ENCODE measurements at regions not wholly inside any gene's neighbourhood (a gene's known extent, or its start where the extent isn't known, plus 50 kb on each side); places are given as distances from the start of the nearest gene placed in this dataset.
A peak's percentile ranks its signal among the peaks of the same experiment; 100 is the strongest.

DNA sequence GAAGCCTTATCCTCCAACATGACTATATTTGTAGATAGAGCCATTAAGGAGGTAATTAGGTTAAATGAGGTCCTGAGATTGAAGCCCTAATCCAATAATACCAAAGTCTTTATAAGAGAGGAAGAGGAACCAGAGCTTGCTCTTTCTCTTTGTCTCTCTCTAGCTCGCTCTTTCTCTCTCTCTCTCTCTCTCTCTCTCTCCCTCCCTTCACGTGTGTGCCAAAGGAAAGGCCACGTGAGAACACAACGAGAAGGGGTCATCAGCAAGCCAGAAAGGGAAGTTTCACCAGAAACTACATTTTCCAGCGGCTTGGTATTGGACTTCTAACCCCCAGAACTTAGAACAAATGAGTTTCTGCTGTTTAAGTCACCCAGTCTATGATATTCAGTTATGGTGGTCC is 1540.5 kb downstream of the C4orf33 start:
- H3K4me2 ChIP-seq (ENCODE audit: low read length): no peak overlapping the region
- H3K27ac ChIP-seq (ENCODE audit: low read length): no peak overlapping the region
- H3K79me2 ChIP-seq (replicated peaks; ENCODE audit: insufficient read depth, low read length): no peaks in the 10 kb centered on the region
- H4K20me1 ChIP-seq (ENCODE audit: insufficient read depth): no peaks in the 10 kb centered on the region
- H3K9me2 ChIP-seq (ENCODE audit: insufficient read depth, low read length): no peaks in the 10 kb centered on the region
- H3K9me3 ChIP-seq (ENCODE audit: low read length): no peaks in the 10 kb centered on the region
- TF ChIP-seq, protein P1, sequence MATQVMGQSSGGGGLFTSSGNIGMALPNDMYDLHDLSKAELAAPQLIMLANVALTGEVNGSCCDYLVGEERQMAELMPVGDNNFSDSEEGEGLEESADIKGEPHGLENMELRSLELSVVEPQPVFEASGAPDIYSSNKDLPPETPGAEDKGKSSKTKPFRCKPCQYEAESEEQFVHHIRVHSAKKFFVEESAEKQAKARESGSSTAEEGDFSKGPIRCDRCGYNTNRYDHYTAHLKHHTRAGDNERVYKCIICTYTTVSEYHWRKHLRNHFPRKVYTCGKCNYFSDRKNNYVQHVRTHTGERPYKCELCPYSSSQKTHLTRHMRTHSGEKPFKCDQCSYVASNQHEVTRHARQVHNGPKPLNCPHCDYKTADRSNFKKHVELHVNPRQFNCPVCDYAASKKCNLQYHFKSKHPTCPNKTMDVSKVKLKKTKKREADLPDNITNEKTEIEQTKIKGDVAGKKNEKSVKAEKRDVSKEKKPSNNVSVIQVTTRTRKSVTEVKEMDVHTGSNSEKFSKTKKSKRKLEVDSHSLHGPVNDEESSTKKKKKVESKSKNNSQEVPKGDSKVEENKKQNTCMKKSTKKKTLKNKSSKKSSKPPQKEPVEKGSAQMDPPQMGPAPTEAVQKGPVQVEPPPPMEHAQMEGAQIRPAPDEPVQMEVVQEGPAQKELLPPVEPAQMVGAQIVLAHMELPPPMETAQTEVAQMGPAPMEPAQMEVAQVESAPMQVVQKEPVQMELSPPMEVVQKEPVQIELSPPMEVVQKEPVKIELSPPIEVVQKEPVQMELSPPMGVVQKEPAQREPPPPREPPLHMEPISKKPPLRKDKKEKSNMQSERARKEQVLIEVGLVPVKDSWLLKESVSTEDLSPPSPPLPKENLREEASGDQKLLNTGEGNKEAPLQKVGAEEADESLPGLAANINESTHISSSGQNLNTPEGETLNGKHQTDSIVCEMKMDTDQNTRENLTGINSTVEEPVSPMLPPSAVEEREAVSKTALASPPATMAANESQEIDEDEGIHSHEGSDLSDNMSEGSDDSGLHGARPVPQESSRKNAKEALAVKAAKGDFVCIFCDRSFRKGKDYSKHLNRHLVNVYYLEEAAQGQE (IDR thresholded peaks at IDR 0.05; ENCODE audit: borderline replicate concordance): no peak
- TF ChIP-seq RAD21 (conservative IDR thresholded peaks at IDR 0.05): no peak
- TF ChIP-seq EP300 (conservative IDR thresholded peaks at IDR 0.05; ENCODE audit: poor library complexity, severe bottlenecking): no peak
- TF ChIP-seq SMC3 (conservative IDR thresholded peaks at IDR 0.05; ENCODE audit: poor library complexity): no peak
- no peak for TF ChIP-seq POLR2AphosphoS5 (IDR thresholded peaks at IDR 0.05)
- TF ChIP-seq CTCF (IDR thresholded peaks at IDR 0.05; ENCODE audit: poor library complexity, severe bottlenecking): no peak
- no peak for TF ChIP-seq TAF1 (IDR thresholded peaks at IDR 0.05; ENCODE audit: low read depth)
- H3K27me3 ChIP-seq (ENCODE audit: insufficient read depth, low read depth, low read length): no peaks in the 10 kb centered on the region
- H3K9ac ChIP-seq (ENCODE audit: low read length): no peak overlapping the region
- no peaks in the 10 kb centered on the region for H3K36me3 ChIP-seq (ENCODE audit: insufficient read depth, low read length)
- no peaks in the 10 kb centered on the region for H3F3A ChIP-seq (ENCODE audit: insufficient read depth, low read length, poor library complexity, severe bottlenecking)
- H3K4me3 ChIP-seq (ENCODE audit: low read length): no peak overlapping the region
- H2AFZ ChIP-seq (ENCODE audit: low read depth, low read length): no peak overlapping the region

- H3K36me3 ChIP-seq (ENCODE audit: insufficient read depth, low read length): no peaks in the 10 kb centered on the region
- no peaks in the 10 kb centered on the region for H3K9me2 ChIP-seq (ENCODE audit: insufficient read depth, low read length)
- H2AFZ ChIP-seq (ENCODE audit: low read depth, low read length): no peak overlapping the region
- no peak for TF ChIP-seq MXI1 (conservative IDR thresholded peaks at IDR 0.05; ENCODE audit: poor library complexity, severe bottlenecking)
- TF ChIP-seq POLR2AphosphoS5 (IDR thresholded peaks at IDR 0.05): peak; percentile 74
- TF ChIP-seq EP300 (conservative IDR thresholded peaks at IDR 0.05; ENCODE audit: poor library complexity, severe bottlenecking): peak; percentile 92
- H3K4me2 ChIP-seq (ENCODE audit: low read length): no peak overlapping the region
- H3K79me2 ChIP-seq (replicated peaks; ENCODE audit: insufficient read depth, low read length): no peaks in the 10 kb centered on the region
- H4K20me1 ChIP-seq (ENCODE audit: insufficient read depth): no peaks in the 10 kb centered on the region
- H3K27ac ChIP-seq (ENCODE audit: low read length): peak overlapping the region; percentile 40
- H3K4me3 ChIP-seq (ENCODE audit: low read length): no peak overlapping the region
- H3K9me3 ChIP-seq (ENCODE audit: low read length): no peaks in the 10 kb centered on the region
- H3F3A ChIP-seq (ENCODE audit: insufficient read depth, low read length, poor library complexity, severe bottlenecking): no peaks in the 10 kb centered on the region
- no peaks in the 10 kb centered on the region for H3K27me3 ChIP-seq (ENCODE audit: insufficient read depth, low read depth, low read length)
- H3K9ac ChIP-seq (ENCODE audit: low read length): no peak overlapping the region
Observed at GRCh38 chr4:130640592-130640991, 1544.6 kb downstream of the C4orf33 start.

GRCh38 chr4:130646886-130647285 is 1550.9 kb downstream of the C4orf33 start:
- Histone ChIP-seq H2AFZ (ENCODE audit: low read depth, low read length) (no peak overlapping the region), H4K20me1 (ENCODE audit: insufficient read depth) (no peaks in the 10 kb centered on the region), H3F3A (ENCODE audit: insufficient read depth, low read length, poor library complexity, severe bottlenecking) (no peaks in the 10 kb centered on the region), H3K27ac (ENCODE audit: low read length) (no peak overlapping the region), H3K4me2 (ENCODE audit: low read length) (no peak overlapping the region), H3K9me2 (ENCODE audit: insufficient read depth, low read length) (no peaks in the 10 kb centered on the region), H3K79me2 (replicated peaks; ENCODE audit: insufficient read depth, low read length) (no peaks in the 10 kb centered on the region), H3K36me3 (ENCODE audit: insufficient read depth, low read length) (no peaks in the 10 kb centered on the region), H3K9ac (ENCODE audit: low read length) (no peak overlapping the region), H3K4me3 (ENCODE audit: low read length) (no peak overlapping the region), H3K9me3 (ENCODE audit: low read length) (no peaks in the 10 kb centered on the region), H3K27me3 (ENCODE audit: insufficient read depth, low read depth, low read length) (no peaks in the 10 kb centered on the region)
- no peak for TF ChIP-seq TAF1 (IDR thresholded peaks at IDR 0.05; ENCODE audit: low read depth)
- TF ChIP-seq, protein P1 (IDR thresholded peaks at IDR 0.05; ENCODE audit: borderline replicate concordance): no peak
- TF ChIP-seq POLR2AphosphoS5 (IDR thresholded peaks at IDR 0.05): no peak
- TF ChIP-seq RAD21 (conservative IDR thresholded peaks at IDR 0.05): no peak
- TF ChIP-seq EP300 (conservative IDR thresholded peaks at IDR 0.05; ENCODE audit: poor library complexity, severe bottlenecking): no peak
- TF ChIP-seq CTCF (IDR thresholded peaks at IDR 0.05; ENCODE audit: poor library complexity, severe bottlenecking): no peak
- TF ChIP-seq EZH2 (IDR thresholded peaks at IDR 0.05; ENCODE audit: borderline replicate concordance, insufficient read depth, low read length, poor library complexity, severe bottlenecking): no peak
- no peak for TF ChIP-seq SMC3 (conservative IDR thresholded peaks at IDR 0.05; ENCODE audit: poor library complexity)
- no peak for TF ChIP-seq MXI1 (conservative IDR thresholded peaks at IDR 0.05; ENCODE audit: poor library complexity, severe bottlenecking)

Measured in neural cell (in vitro differentiated cells).